ENCODE measurements at regions not wholly inside any gene's neighbourhood (a gene's known extent, or its start where the extent isn't known, plus 50 kb on each side); places are given as distances from the start of the nearest gene placed in this dataset.

DNA sequence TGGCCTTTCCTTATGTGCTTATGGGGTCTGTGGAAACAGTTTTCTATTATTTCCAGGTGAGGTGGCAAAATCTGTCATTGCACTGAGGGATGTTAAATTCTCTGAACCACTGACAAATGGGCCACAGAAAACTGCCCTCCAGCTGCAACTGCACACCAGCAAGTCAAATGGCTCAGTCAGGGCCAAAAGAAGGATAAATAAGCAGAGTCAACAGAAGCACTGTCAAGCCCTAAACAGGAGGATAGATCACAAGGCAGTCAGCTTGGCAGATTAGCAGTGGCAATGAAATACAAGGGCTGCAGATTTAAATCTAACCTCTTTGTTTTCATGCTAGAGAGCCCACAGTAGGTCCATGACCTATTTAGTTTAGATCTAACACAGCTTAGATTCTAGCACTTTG, 435.6 kb downstream of the ETS1 start:
- no peaks in the 10 kb centered on the region for H3K79me2 ChIP-seq (ENCODE audit: insufficient read depth)
- no peak overlapping the region for H3K4me2 ChIP-seq
- H2AFZ ChIP-seq (ENCODE audit: low read depth) = no peak overlapping the region
- no peak overlapping the region for H3K9ac ChIP-seq
- CTCF ChIA-PET = interaction anchor here (0.7 to 2.7 kb wide), 5 partner anchors 21 to 679 kb away, joined by 3 to 17 read pairs (median 6); no protein-coding TSS in a partner anchor
- H3K9me2 ChIP-seq = no peaks in the 10 kb centered on the region
- H3K36me3 ChIP-seq (replicated peaks in 1 of 2; ENCODE audit: control insufficient read depth in 1 of 2, insufficient read depth in 2 of 2, low read length in 1 of 2) = no peaks in the 10 kb centered on the region
- TF ChIP-seq GATA2 (CRISPR knock-in tag; IDR thresholded peaks at IDR 0.05) (no peak), TEAD4 (IDR thresholded peaks at IDR 0.05; ENCODE audit: borderline replicate concordance, insufficient read depth) (no peak), FOXJ3 (CRISPR knock-in tag; IDR thresholded peaks at IDR 0.05) (no peak), SIN3A (IDR thresholded peaks at IDR 0.05; ENCODE audit: borderline replicate concordance, low read depth, low read length) (no peak), MAX (IDR thresholded peaks at IDR 0.05; ENCODE audit: low read depth) (no peak), CHD2 (IDR thresholded peaks at IDR 0.05; ENCODE audit: low read length, partially characterized antibody) (no peak), RCOR1 (IDR thresholded peaks at IDR 0.05; ENCODE audit: low read length) (no peak), FOXM1 (IDR thresholded peaks at IDR 0.05; ENCODE audit: low read depth) (no peak), EZH2phosphoT487 (IDR thresholded peaks at IDR 0.05; ENCODE audit: borderline replicate concordance, low read depth) (no peak), MEF2A (IDR thresholded peaks at IDR 0.05; ENCODE audit: borderline replicate concordance, low read depth) (no peak), NRF1 (IDR thresholded peaks at IDR 0.05; ENCODE audit: low read depth, low read length) (no peak), IRF3 (IDR thresholded peaks at IDR 0.05; ENCODE audit: low read depth, low read length) (no peak), RXRA (IDR thresholded peaks at IDR 0.05; ENCODE audit: borderline replicate concordance, low read depth) (no peak), ELF1 (IDR thresholded peaks at IDR 0.05) (no peak), NFIC (IDR thresholded peaks at IDR 0.05; ENCODE audit: borderline replicate concordance) (no peak), POLR2AphosphoS5 (IDR thresholded peaks at IDR 0.05; ENCODE audit: low read depth, low read length) (no peak)
- TF ChIP-seq, protein P1, sequence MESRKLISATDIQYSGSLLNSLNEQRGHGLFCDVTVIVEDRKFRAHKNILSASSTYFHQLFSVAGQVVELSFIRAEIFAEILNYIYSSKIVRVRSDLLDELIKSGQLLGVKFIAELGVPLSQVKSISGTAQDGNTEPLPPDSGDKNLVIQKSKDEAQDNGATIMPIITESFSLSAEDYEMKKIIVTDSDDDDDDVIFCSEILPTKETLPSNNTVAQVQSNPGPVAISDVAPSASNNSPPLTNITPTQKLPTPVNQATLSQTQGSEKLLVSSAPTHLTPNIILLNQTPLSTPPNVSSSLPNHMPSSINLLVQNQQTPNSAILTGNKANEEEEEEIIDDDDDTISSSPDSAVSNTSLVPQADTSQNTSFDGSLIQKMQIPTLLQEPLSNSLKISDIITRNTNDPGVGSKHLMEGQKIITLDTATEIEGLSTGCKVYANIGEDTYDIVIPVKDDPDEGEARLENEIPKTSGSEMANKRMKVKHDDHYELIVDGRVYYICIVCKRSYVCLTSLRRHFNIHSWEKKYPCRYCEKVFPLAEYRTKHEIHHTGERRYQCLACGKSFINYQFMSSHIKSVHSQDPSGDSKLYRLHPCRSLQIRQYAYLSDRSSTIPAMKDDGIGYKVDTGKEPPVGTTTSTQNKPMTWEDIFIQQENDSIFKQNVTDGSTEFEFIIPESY (IDR thresholded peaks at IDR 0.05; ENCODE audit: borderline replicate concordance, low read depth) = no peak
- no peak overlapping the region for H3K27ac ChIP-seq (ENCODE audit: low read depth in 2 of 2, low read length in 1 of 2)
- no peaks in the 10 kb centered on the region for H3K27me3 ChIP-seq (ENCODE audit: insufficient read depth)
- DNase-seq = no peak
- no peaks in the 10 kb centered on the region for H3K9me3 ChIP-seq
- POLR2A ChIA-PET = no interaction called here
- H4K20me1 ChIP-seq (ENCODE audit: insufficient read depth) = no peaks in the 10 kb centered on the region
- H3K4me1 ChIP-seq (ENCODE audit: control insufficient read depth in 1 of 2, insufficient read depth in 2 of 2, low read depth in 1 of 2, low read length in 1 of 2) = peaks cover 0 to 2% of the 10 kb centered on the region in 2 experiments; a peak in 1 of 4 replicates
- H3K4me3 ChIP-seq (ENCODE audit: low read depth in 2 of 2, low read length in 1 of 2) = no peak overlapping the region
- no peaks in the 10 kb centered on the region for H3F3A ChIP-seq (replicated peaks; ENCODE audit: insufficient read depth)

Measured in SK-N-SH (cell line).